22Rv1 (cell line): ENCODE measurements at regions not wholly inside any gene's neighbourhood (a gene's known extent, or its start where the extent isn't known, plus 50 kb on each side); places are given as distances from the start of the nearest gene placed in this dataset.

Experiments
- H3K27ac ChIP-seq: fragments of 450-650 bp; 2 replicates; pipeline ENCODE4 v1.5.1; 2017
- ZFX ChIP-seq: fragments of 450-650 bp; IDR thresholded peaks from 2 replicates; pipeline ENCODE4 v1.6.1; 2017; ENCODE audit warnings: antibody characterized with exemption, borderline replicate concordance
- TF ChIP-seq, protein P1 (sequence below): fragments of 450-650 bp; IDR thresholded peaks from 2 replicates; pipeline ENCODE4 v1.5.1; 2017; ENCODE audit warnings: mild to moderate bottlenecking

DNA sequence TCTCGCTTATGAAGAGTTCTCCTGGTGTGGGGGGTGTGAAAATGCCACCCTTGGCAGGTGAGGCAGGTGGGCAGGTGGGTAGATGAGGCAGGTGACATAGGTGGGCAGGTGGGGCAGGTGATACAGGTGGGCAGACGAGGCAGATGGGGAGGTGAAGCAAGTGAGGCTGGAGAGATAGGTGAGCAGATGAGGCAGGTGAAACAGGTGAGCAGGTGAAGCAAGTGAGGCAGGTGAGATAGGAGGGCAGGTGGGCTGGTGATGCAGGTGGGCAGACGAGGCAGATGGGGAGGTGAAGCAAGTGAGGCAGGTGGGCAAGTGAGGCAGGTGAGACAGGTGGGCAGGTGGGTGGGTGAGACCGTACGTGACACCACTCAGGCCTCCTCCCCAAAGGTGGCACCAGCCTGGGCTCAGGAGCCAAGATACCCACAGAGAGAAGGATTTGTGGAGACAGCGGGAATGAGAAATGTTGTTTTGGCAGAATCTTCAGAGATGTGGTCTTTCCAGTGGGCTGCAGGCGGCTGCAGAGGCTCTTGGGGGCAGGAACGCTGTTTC is 232.3 kb upstream of the MYT1L start:
- no peak overlapping the region for H3K27ac ChIP-seq
- TF ChIP-seq, protein P1, sequence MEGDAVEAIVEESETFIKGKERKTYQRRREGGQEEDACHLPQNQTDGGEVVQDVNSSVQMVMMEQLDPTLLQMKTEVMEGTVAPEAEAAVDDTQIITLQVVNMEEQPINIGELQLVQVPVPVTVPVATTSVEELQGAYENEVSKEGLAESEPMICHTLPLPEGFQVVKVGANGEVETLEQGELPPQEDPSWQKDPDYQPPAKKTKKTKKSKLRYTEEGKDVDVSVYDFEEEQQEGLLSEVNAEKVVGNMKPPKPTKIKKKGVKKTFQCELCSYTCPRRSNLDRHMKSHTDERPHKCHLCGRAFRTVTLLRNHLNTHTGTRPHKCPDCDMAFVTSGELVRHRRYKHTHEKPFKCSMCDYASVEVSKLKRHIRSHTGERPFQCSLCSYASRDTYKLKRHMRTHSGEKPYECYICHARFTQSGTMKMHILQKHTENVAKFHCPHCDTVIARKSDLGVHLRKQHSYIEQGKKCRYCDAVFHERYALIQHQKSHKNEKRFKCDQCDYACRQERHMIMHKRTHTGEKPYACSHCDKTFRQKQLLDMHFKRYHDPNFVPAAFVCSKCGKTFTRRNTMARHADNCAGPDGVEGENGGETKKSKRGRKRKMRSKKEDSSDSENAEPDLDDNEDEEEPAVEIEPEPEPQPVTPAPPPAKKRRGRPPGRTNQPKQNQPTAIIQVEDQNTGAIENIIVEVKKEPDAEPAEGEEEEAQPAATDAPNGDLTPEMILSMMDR = no peak
- TF ChIP-seq ZFX = no peak

DNA sequence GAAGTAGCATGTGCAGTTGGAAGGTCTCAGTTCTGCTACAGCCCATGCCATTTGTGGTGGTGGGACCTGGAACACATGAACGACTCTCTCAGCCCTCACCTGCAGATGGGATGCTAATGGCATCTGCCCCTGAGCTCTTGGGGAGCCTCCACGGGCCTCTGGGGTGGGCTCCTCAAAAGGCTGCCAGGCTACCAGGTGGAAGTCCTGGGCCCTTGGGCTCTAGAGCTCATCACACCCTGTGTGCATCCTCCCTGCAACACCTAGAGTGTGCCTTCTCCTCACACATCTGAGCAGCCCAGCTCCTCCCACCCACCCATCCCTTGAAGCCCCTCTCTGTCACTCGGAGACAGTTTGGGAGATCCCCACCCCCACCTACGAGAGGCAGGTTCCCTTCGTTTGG is 231.8 kb upstream of the MYT1L start:
- TF ChIP-seq ZFX = no peak
- TF ChIP-seq, protein P1 = no peak
- H3K27ac ChIP-seq = no peak overlapping the region

DNA sequence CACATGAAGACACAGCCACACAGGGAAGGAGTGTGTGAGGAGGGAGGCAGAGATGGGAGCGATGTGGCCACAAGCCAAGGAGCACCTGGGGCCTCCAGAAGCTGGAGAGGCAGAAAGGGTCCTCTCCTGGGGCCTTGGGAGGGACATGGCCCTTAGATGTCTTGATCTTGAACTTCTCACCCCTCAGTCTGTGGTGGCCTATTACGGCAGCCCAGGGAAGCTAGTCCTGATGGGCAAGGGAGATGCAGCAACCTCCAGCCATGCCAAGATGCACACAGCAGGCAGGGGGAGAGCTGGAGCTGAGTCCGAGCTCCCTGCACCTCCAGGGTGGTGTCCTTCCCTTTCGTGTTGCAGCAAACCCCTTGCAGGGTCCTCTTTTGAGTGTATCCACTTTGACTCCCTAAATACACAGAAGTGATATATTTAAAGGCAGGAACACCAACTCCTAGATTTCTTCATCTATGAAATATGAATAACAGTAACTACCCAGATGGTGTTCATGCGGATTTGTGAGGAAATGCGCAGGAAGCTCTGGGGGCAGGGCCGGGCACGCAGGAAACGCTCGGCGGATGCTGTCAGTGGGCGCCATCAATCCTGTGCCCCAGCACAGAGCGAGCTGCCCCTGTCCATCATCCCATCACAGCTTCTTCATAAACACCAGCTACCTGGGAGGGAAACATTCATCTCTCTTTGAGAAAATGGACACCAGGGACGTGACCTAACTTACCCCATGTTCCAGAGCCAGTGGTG is 230.4 kb upstream of the MYT1L start:
- TF ChIP-seq ZFX = no peak
- TF ChIP-seq, protein P1 = no peak

GRCh38 chr2:2560374-2561015 is 229.4 kb upstream of the MYT1L start:
- no peak for TF ChIP-seq ZFX
- TF ChIP-seq, protein P1 = no peak
- H3K27ac ChIP-seq = no peak overlapping the region

More for the DNA sequence above, 230.4 kb upstream of the MYT1L start:
- no peak overlapping the region for H3K27ac ChIP-seq

GRCh38 chr2:2558476-2558875 is 227.4 kb upstream of the MYT1L start:
- no peak for TF ChIP-seq ZFX
- TF ChIP-seq, protein P1 = no peak
- no peak overlapping the region for H3K27ac ChIP-seq

DNA sequence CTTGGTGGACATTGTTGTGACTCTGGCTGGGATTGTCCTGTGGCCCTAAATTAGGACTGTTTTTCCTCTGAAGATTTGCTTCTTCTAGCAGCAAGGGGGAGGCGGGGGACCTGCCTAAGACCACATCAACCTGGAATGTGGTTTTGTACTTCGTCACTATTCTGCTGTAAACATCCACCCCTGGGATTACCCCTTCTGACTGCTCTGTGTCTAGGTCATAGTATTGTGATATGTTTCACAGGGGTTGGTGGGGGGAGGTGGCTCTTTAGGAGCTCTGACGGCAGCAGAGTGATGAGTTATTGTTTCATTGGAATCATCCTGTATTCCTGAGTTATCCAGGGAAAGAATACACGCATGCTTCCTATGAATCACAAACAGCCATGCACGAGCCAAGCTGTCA is 226.4 kb upstream of the MYT1L start:
- no peak overlapping the region for H3K27ac ChIP-seq
- TF ChIP-seq ZFX = no peak
- TF ChIP-seq, protein P1 = no peak

DNA sequence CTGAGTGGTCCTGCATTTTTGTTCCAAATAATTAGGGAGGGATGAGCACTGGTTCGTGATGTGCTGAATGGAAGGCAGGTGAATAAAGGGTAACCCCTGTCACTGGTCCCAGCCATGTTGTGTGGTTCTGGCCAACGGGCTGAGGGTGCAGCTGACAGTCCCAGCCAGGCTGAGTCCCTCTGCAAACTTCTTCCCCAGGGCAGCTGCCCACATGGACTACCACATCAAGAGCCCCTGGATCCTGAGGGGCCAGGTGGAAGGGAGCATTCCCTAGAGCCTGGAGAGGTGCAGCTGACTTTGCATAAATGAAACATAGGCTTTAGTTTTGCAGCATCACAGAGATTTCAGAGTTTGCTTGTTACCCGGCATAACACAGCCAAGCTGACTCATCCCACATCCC is 219.8 kb upstream of the MYT1L start:
- no peak for TF ChIP-seq ZFX
- TF ChIP-seq, protein P1 = no peak
- no peak overlapping the region for H3K27ac ChIP-seq
